Neural cell (in vitro differentiated cells): ENCODE measurements at regions not wholly inside any gene's neighbourhood (a gene's known extent, or its start where the extent isn't known, plus 50 kb on each side); places are given as distances from the start of the nearest gene placed in this dataset.

Experiments
- H2AFZ ChIP-seq: fragments of 200-600, 300-800 bp; sonication (generic), shearing (Covaris generic); 2 replicates; pipeline ENCODE4 v1.6.0; 2014; ENCODE audit warnings: low read depth, mild to moderate bottlenecking, antibody characterized with exemption, low read length, moderate library complexity
- H3F3A ChIP-seq: fragments of 200-600 bp; shearing (Covaris generic); 2 replicates; pipeline ENCODE4 v1.6.1; 2016; ENCODE audit warnings: mild to moderate bottlenecking, moderate library complexity, mixed read lengths, antibody characterized with exemption, low read length; ENCODE audit not compliant: insufficient read depth, poor library complexity, severe bottlenecking
- H3K27ac ChIP-seq: fragments of 200-600, 300-800 bp; sonication (generic), shearing (Covaris generic); 2 replicates; pipeline ENCODE4 v1.5.1; 2014; ENCODE audit warnings: mild to moderate bottlenecking, low read length, moderate library complexity
- H3K27me3 ChIP-seq: fragments of 300-800, 200-600 bp; sonication (generic), shearing (Covaris generic); 2 replicates; pipeline ENCODE4 v1.6.0; 2014; ENCODE audit warnings: mild to moderate bottlenecking, low read depth, low read length, moderate library complexity; ENCODE audit not compliant: insufficient read depth
- H3K36me3 ChIP-seq: fragments of 300-800, 200-600 bp; sonication (generic), shearing (Covaris generic); 2 replicates; pipeline ENCODE4 v1.5.1; 2014; ENCODE audit warnings: mild to moderate bottlenecking, antibody characterized with exemption, low read length, moderate library complexity; ENCODE audit not compliant: insufficient read depth
- H3K4me2 ChIP-seq: fragments of 300-800, 200-600 bp; sonication (generic), shearing (Covaris generic); 2 replicates; pipeline ENCODE4 v1.6.0; 2014; ENCODE audit warnings: mild to moderate bottlenecking, low read length
- H3K4me3 ChIP-seq: fragments of 300-800, 200-600 bp; sonication (generic), shearing (Covaris generic); 2 replicates; pipeline ENCODE4 v1.5.1; 2014; ENCODE audit warnings: mild to moderate bottlenecking, low read length, moderate library complexity
- H3K79me2 ChIP-seq: fragments of 200-600 bp; shearing (Covaris generic); replicated peaks from 2 replicates; pipeline ENCODE4 v1.6.0; 2014; ENCODE audit warnings: mild to moderate bottlenecking, low read length, moderate library complexity; ENCODE audit not compliant: insufficient read depth
- H3K9ac ChIP-seq: fragments of 300-800, 200-600 bp; sonication (generic), shearing (Covaris generic); 2 replicates; pipeline ENCODE4 v1.6.1; 2016; ENCODE audit warnings: mild to moderate bottlenecking, low read length, mixed read lengths
- H3K9me2 ChIP-seq: fragments of 200-600 bp; shearing (Covaris generic); 2 replicates; pipeline ENCODE4 v1.6.1; 2016; ENCODE audit warnings: mild to moderate bottlenecking, low read length, mixed read lengths; ENCODE audit not compliant: insufficient read depth
- H3K9me3 ChIP-seq: fragments of 200-600, 300-800 bp; sonication (generic), shearing (Covaris generic); 2 replicates; pipeline ENCODE4 v1.6.1; 2016; ENCODE audit warnings: mild to moderate bottlenecking, mixed run types, low read length, moderate library complexity, mixed read lengths
- H4K20me1 ChIP-seq: fragments of 200-600 bp; shearing (Covaris generic); 2 replicates; pipeline ENCODE4 v1.6.1; 2016; ENCODE audit warnings: mild to moderate bottlenecking, mixed run types; ENCODE audit not compliant: insufficient read depth
- CTCF ChIP-seq: fragments of 450-650 bp; IDR thresholded peaks from 2 replicates; pipeline ENCODE4 v1.5.1; 2014; ENCODE audit warnings: antibody characterized with exemption, mild to moderate bottlenecking, moderate library complexity; ENCODE audit not compliant: poor library complexity, severe bottlenecking
- EP300 ChIP-seq: fragments of 450-650 bp; conservative IDR thresholded peaks from 2 replicates; pipeline ENCODE4 v1.6.1; 2014; ENCODE audit warnings: antibody characterized with exemption, mild to moderate bottlenecking, moderate library complexity; ENCODE audit not compliant: poor library complexity, severe bottlenecking
- EZH2 ChIP-seq: fragments of 200-600, 300-800 bp; shearing (Covaris generic), sonication (generic); IDR thresholded peaks from 2 replicates; pipeline ENCODE4 v1.6.1; 2014; ENCODE audit warnings: antibody characterized with exemption, low read length, borderline replicate concordance, mild to moderate bottlenecking; ENCODE audit not compliant: insufficient read depth, poor library complexity, severe bottlenecking
- MXI1 ChIP-seq: fragments of 450-650 bp; conservative IDR thresholded peaks from 2 replicates; pipeline ENCODE4 v1.6.1; 2014; ENCODE audit warnings: antibody characterized with exemption, mild to moderate bottlenecking; ENCODE audit not compliant: poor library complexity, severe bottlenecking
- POLR2AphosphoS5 ChIP-seq: IDR thresholded peaks from 2 replicates; pipeline ENCODE4 v1.6.1; 2012
- RAD21 ChIP-seq: fragments of 450-650 bp; conservative IDR thresholded peaks from 2 replicates; pipeline ENCODE4 v1.6.1; 2014; ENCODE audit warnings: antibody characterized with exemption, mild to moderate bottlenecking, moderate library complexity
- REST ChIP-seq: IDR thresholded peaks from 2 replicates; pipeline ENCODE4 v1.6.1; 2012; ENCODE audit warnings: borderline replicate concordance
- SMC3 ChIP-seq: fragments of 450-650 bp; conservative IDR thresholded peaks from 2 replicates; pipeline ENCODE4 v1.6.1; 2014; ENCODE audit warnings: antibody characterized with exemption, mild to moderate bottlenecking, moderate library complexity; ENCODE audit not compliant: poor library complexity
- TAF1 ChIP-seq: IDR thresholded peaks from 2 replicates; pipeline ENCODE4 v1.6.1; 2012; ENCODE audit warnings: low read depth

DNA sequence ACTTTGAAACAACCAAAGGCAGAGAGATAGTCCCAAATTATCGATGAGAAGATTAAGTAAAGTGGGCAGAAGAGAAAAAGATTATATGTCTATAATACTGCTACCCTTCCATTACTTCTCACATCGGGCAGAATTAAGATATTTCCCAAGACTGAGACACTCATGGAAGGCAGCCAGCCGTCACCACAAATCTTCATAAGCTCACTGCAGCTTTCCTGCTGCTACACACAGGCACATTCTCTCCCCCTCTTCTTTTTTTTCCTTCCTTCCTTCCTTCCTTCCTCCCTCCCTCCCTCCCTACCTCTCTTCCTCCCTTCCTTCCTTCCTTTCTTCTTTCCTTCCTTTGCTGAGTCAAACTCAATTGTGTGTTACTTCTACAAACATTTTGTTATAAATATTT is 58.7 kb upstream of the SPATA31C2 start:
- Histone ChIP-seq H3K27me3 (no peaks in the 10 kb centered on the region), H3K9me2 (no peaks in the 10 kb centered on the region), H3F3A (no peaks in the 10 kb centered on the region), H3K36me3 (no peaks in the 10 kb centered on the region), H3K4me2 (no peak overlapping the region), H2AFZ (no peak overlapping the region), H3K9me3 (no peaks in the 10 kb centered on the region), H3K27ac (no peak overlapping the region), H3K79me2 (no peaks in the 10 kb centered on the region), H3K4me3 (no peak overlapping the region), H3K9ac (no peak overlapping the region), H4K20me1 (no peaks in the 10 kb centered on the region)
- TF ChIP-seq EZH2 (no peak), SMC3 (no peak)

- H3K4me2 ChIP-seq = no peak overlapping the region
- H3F3A ChIP-seq = no peaks in the 10 kb centered on the region
- no peaks in the 10 kb centered on the region for H3K27me3 ChIP-seq
- no peaks in the 10 kb centered on the region for H3K79me2 ChIP-seq
- no peaks in the 10 kb centered on the region for H3K9me2 ChIP-seq
- no peak overlapping the region for H3K4me3 ChIP-seq
- no peak overlapping the region for H2AFZ ChIP-seq
- H4K20me1 ChIP-seq = no peaks in the 10 kb centered on the region
- H3K27ac ChIP-seq = no peak overlapping the region
- no peaks in the 10 kb centered on the region for H3K9me3 ChIP-seq
- no peak overlapping the region for H3K9ac ChIP-seq
- no peaks in the 10 kb centered on the region for H3K36me3 ChIP-seq
- no peak for TF ChIP-seq RAD21
- no peak for TF ChIP-seq EZH2
- no peak for TF ChIP-seq SMC3
- TF ChIP-seq TAF1 = no peak
- TF ChIP-seq EP300 = no peak
- TF ChIP-seq CTCF = no peak
- no peak for TF ChIP-seq REST
- TF ChIP-seq MXI1 = no peak
- no peak for TF ChIP-seq POLR2AphosphoS5
Observed at GRCh38 chr9:88196142-88196790, 58.0 kb upstream of the SPATA31C2 start.
